ENCODE measurements at regions not wholly inside any gene's neighbourhood (a gene's known extent, or its start where the extent isn't known, plus 50 kb on each side); places are given as distances from the start of the nearest gene placed in this dataset.

- H2BK5ac ChIP-seq (ENCODE audit: insufficient read length, low read length): no peak overlapping the region
- TF ChIP-seq, protein P1, sequence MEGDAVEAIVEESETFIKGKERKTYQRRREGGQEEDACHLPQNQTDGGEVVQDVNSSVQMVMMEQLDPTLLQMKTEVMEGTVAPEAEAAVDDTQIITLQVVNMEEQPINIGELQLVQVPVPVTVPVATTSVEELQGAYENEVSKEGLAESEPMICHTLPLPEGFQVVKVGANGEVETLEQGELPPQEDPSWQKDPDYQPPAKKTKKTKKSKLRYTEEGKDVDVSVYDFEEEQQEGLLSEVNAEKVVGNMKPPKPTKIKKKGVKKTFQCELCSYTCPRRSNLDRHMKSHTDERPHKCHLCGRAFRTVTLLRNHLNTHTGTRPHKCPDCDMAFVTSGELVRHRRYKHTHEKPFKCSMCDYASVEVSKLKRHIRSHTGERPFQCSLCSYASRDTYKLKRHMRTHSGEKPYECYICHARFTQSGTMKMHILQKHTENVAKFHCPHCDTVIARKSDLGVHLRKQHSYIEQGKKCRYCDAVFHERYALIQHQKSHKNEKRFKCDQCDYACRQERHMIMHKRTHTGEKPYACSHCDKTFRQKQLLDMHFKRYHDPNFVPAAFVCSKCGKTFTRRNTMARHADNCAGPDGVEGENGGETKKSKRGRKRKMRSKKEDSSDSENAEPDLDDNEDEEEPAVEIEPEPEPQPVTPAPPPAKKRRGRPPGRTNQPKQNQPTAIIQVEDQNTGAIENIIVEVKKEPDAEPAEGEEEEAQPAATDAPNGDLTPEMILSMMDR (conservative IDR thresholded peaks at IDR 0.05): no peak
- Mint-ChIP-seq H3K9me3 (peaks cover 10 to 13% of the 10 kb centered on the region in 2 experiments; a peak in 4 of 5 replicates), H3K27ac (no peak overlapping the region), H3K4me3 (no peak overlapping the region), H3K27me3 (ENCODE audit: low read depth) (no peaks in the 10 kb centered on the region), H3K4me1 (peaks cover 6 to 7% of the 10 kb centered on the region in 2 experiments), H3K36me3 (ENCODE audit: insufficient read depth in 1 of 3, low read depth in 3 of 3) (peaks cover 0 to 12% (median 0%) of the 10 kb centered on the region in 3 experiments; a peak in 3 of 7 replicates)
- H3K18ac ChIP-seq (ENCODE audit: insufficient read length, low read depth, low read length): no peak overlapping the region
- H3K27ac ChIP-seq (ENCODE audit: insufficient read length, low read depth, low read length): no peak overlapping the region
- no peak overlapping the region for H2BK12ac ChIP-seq (ENCODE audit: insufficient read length, low read depth, low read length)
- H3K27me3 ChIP-seq (ENCODE audit: insufficient read depth, low read length): no peaks in the 10 kb centered on the region
- H3K14ac ChIP-seq (ENCODE audit: insufficient read depth, low read length): no peak overlapping the region
- H3K4me1 ChIP-seq (ENCODE audit: insufficient read depth, low read length): no peaks in the 10 kb centered on the region
- no peaks in the 10 kb centered on the region for H3K79me1 ChIP-seq (ENCODE audit: insufficient read depth, low read depth, low read length, poor library complexity, severe bottlenecking)
- H3K9me3 ChIP-seq (ENCODE audit: control insufficient read depth, low read depth, low read length): no peaks in the 10 kb centered on the region
- no peak overlapping the region for H2BK120ac ChIP-seq (ENCODE audit: low read depth, low read length, poor library complexity, severe bottlenecking)
- no peak overlapping the region for H2AK5ac ChIP-seq (ENCODE audit: insufficient read length, low read length)
- H4K91ac ChIP-seq (ENCODE audit: insufficient read length, low read depth, low read length): no peak overlapping the region
- no peak for DNase-seq
- no peaks in the 10 kb centered on the region for H3K23me2 ChIP-seq (ENCODE audit: insufficient read length, low read depth, low read length, poor library complexity, severe bottlenecking)
- H3K4ac ChIP-seq (ENCODE audit: low read depth, low read length): no peak overlapping the region
- no peaks in the 10 kb centered on the region for H3K79me2 ChIP-seq (ENCODE audit: insufficient read depth, low read length)
- no peak overlapping the region for H2AFZ ChIP-seq (ENCODE audit: low read length)
- H2BK20ac ChIP-seq (ENCODE audit: low read depth, low read length, poor library complexity, severe bottlenecking): no peak overlapping the region
- H3K56ac ChIP-seq (ENCODE audit: insufficient read length, low read depth, low read length): no peak overlapping the region
- no peak overlapping the region for H3K4me2 ChIP-seq (ENCODE audit: insufficient read depth, insufficient read length, low read length)
- no peak overlapping the region for H3T11ph ChIP-seq (ENCODE audit: low read length)
- no peak overlapping the region for H3K23ac ChIP-seq (ENCODE audit: insufficient read length, low read depth, low read length)
- H4K20me1 ChIP-seq (ENCODE audit: control insufficient read depth, insufficient read depth, insufficient read length): no peaks in the 10 kb centered on the region
- no peak overlapping the region for H4K8ac ChIP-seq (replicated peaks; ENCODE audit: insufficient read length, low read depth, low read length)
- H4K5ac ChIP-seq (ENCODE audit: insufficient read length, low read depth, low read length): no peak overlapping the region
- no peak overlapping the region for H2BK15ac ChIP-seq (ENCODE audit: low read depth, low read length)
- H3K9ac ChIP-seq (ENCODE audit: extremely low read depth, insufficient read length, low read length): no peak overlapping the region
Measured at GRCh38 chr19:28159065-28159464, 1053.9 kb downstream of the UQCRFS1 start.
